IMR-90 (cell line): ENCODE measurements at regions not wholly inside any gene's neighbourhood (a gene's known extent, or its start where the extent isn't known, plus 50 kb on each side); places are given as distances from the start of the nearest gene placed in this dataset.

Experiments
- ATAC-seq: fragments of 200-7000 bp; cut with Tn5 transposase; 2 replicates; pipeline ENCODE4 v1.9.1; 2020; ENCODE audit warnings: low read depth, mild to moderate bottlenecking, moderate library complexity
- BruUV-seq: library from RNA; stranded (reverse); fragments of 400-500 nt; replicated peaks from 2 replicates; lab custom pipeline; 2021; lab: Mats Ljungman, UMichigan
- CTCF ChIA-PET: fragments of 300-600 bp; formaldehyde crosslinking; extraction: SDS; loops from one replicate; lab custom pipeline; 2021; ENCODE audit warnings: antibody characterized with exemption; lab: Yijun Ruan, JAX
- POLR2A ChIA-PET: fragments of 300-600 bp; sonication (Branson Sonifier 250); formaldehyde crosslinking; loops from one replicate; lab custom pipeline; 2022; ENCODE audit warnings: antibody characterized with exemption; ENCODE audit not compliant: unreplicated experiment; lab: Charles Lee
- DNase-seq: peaks from one replicate; pipeline ENCODE4 v3.0.0; 2013
- H2AFZ ChIP-seq: replicated peaks from 2 replicates; pipeline ENCODE3; 2013; ENCODE audit warnings: low read length, mild to moderate bottlenecking; ENCODE audit not compliant: poor library complexity
- H2AK5ac ChIP-seq: 2 replicates; pipeline ENCODE4 v1.6.1; 2013; ENCODE audit warnings: low read depth, low read length, inconsistent platforms
- H2AK9ac ChIP-seq: replicated peaks from 2 replicates; pipeline ENCODE3; 2013; ENCODE audit warnings: mild to moderate bottlenecking, low read depth, low read length, moderate library complexity; ENCODE audit not compliant: poor library complexity
- H2BK120ac ChIP-seq: 2 replicates; pipeline ENCODE4 v1.6.1; 2013; ENCODE audit warnings: low read depth, low read length, inconsistent platforms
- H2BK15ac ChIP-seq: 3 replicates; pipeline ENCODE4 v1.6.1; 2013; ENCODE audit warnings: low read depth, low read length, inconsistent platforms
- H2BK20ac ChIP-seq: 2 replicates; pipeline ENCODE4 v1.6.1; 2013; ENCODE audit warnings: low read depth, mild to moderate bottlenecking, inconsistent platforms, low read length, moderate library complexity
- H2BK5ac ChIP-seq: 2 replicates; pipeline ENCODE4 v1.6.1; 2013; ENCODE audit warnings: mild to moderate bottlenecking, low read depth, low read length, inconsistent platforms; ENCODE audit not compliant: poor library complexity, severe bottlenecking
- H3K14ac ChIP-seq: replicated peaks from 2 replicates; pipeline ENCODE4 v1.6.1; 2013; ENCODE audit warnings: low read depth, low read length, inconsistent platforms
- H3K18ac ChIP-seq: 2 replicates; pipeline ENCODE4 v1.6.1; 2013; ENCODE audit warnings: low read depth, low read length, control low read depth
- H3K23ac ChIP-seq: 2 replicates; pipeline ENCODE4 v1.6.1; 2013; ENCODE audit warnings: low read depth, low read length, inconsistent platforms
- H3K27ac ChIP-seq: 2 replicates; pipeline ENCODE4 v1.5.1; 2013; ENCODE audit warnings: mild to moderate bottlenecking, control low read depth, low read length; ENCODE audit not compliant: insufficient read depth
- H3K27me3 ChIP-seq: 2 replicates; pipeline ENCODE4 v1.6.1; 2013; ENCODE audit warnings: low read length; ENCODE audit not compliant: control insufficient read depth, insufficient read depth
- H3K36me3 ChIP-seq: 2 replicates; pipeline ENCODE4 v1.6.1; 2013; ENCODE audit warnings: low read length, mixed read lengths; ENCODE audit not compliant: control insufficient read depth, insufficient read depth
- H3K4ac ChIP-seq: 2 replicates; pipeline ENCODE4 v1.6.1; 2013; ENCODE audit warnings: low read depth, low read length, inconsistent platforms
- H3K4me1 ChIP-seq: 2 replicates; pipeline ENCODE4 v1.6.1; 2013; ENCODE audit warnings: low read length, mixed read lengths; ENCODE audit not compliant: control insufficient read depth, insufficient read depth
- H3K4me2 ChIP-seq: 2 replicates; pipeline ENCODE4 v1.6.1; 2013; ENCODE audit warnings: low read depth, mild to moderate bottlenecking, control low read depth, low read length, moderate library complexity
- H3K4me3 ChIP-seq: 2 replicates; pipeline ENCODE4 v1.5.1; 2013; ENCODE audit warnings: low read depth, mild to moderate bottlenecking, control low read depth, low read length, moderate library complexity; ENCODE audit not compliant: insufficient read depth
- H3K56ac ChIP-seq: 2 replicates; pipeline ENCODE4 v1.6.1; 2013; ENCODE audit warnings: low read length, inconsistent platforms; ENCODE audit not compliant: insufficient read depth; ENCODE audit errors: extremely low read depth
- H3K79me1 ChIP-seq, 2 experiments: 2 replicates each; pipeline ENCODE4 v1.6.1; 2013; ENCODE audit warnings: low read length in 2 of 2, inconsistent platforms in 1 of 2, low read depth in 1 of 2
- H3K9ac ChIP-seq: 2 replicates; pipeline ENCODE4 v1.6.1; 2013; ENCODE audit warnings: low read depth, low read length, control low read depth
- H3K9me1 ChIP-seq: 2 replicates; pipeline ENCODE4 v1.6.1; 2013; ENCODE audit warnings: low read length, inconsistent platforms; ENCODE audit not compliant: insufficient read depth
- H3K9me3 ChIP-seq: 2 replicates; pipeline ENCODE4 v1.6.1; 2013; ENCODE audit warnings: low read length; ENCODE audit not compliant: control insufficient read depth, insufficient read depth
- H4K20me1 ChIP-seq: 2 replicates; pipeline ENCODE4 v1.6.1; 2013; ENCODE audit warnings: low read length, inconsistent platforms; ENCODE audit not compliant: insufficient read depth
- H4K5ac ChIP-seq: 2 replicates; pipeline ENCODE4 v1.6.1; 2013; ENCODE audit warnings: mild to moderate bottlenecking, low read depth, low read length, control low read depth
- H4K8ac ChIP-seq, 2 experiments: 2 replicates each; pipeline ENCODE4 v1.6.1; 2013; ENCODE audit warnings: low read depth in 2 of 2, low read length in 2 of 2, control low read depth in 1 of 2, inconsistent platforms in 1 of 2
- H4K91ac ChIP-seq: 2 replicates; pipeline ENCODE4 v1.6.1; 2013; ENCODE audit warnings: low read depth, low read length, inconsistent platforms; ENCODE audit not compliant: insufficient read depth
- CTCF ChIP-seq: conservative IDR thresholded peaks from 2 replicates; pipeline ENCODE4 v1.5.1; 2012; ENCODE audit warnings: mild to moderate bottlenecking, low read depth, low read length, improper control_type of control experiment
- FOS ChIP-seq: fragments of 150-350 bp; IDR thresholded peaks from 2 replicates; pipeline ENCODE4 v1.6.1; 2016; ENCODE audit warnings: low read depth, low read length
- WGBS, 2 experiments: methylation state at CpG; one replicate each; pipeline versions ENCODE4 v1.1.5 to v1.1.7; 2013; ENCODE audit warnings: missing lambda C conversion rate in 2 of 2; ENCODE audit not compliant: insufficient read length in 1 of 2; ENCODE audit errors: extremely low coverage in 2 of 2; 5-methylcytosine and 5-hydroxymethylcytosine counted together
- dilution Hi-C: fragments of 300-500 bp; cut with HindIII; formaldehyde crosslinking; loops from one replicate; pipeline ENCODE4 v1.14.3; 2018; ENCODE audit warnings: low sequenced_read_pairs; ENCODE audit not compliant: unreplicated experiment
- in situ Hi-C: fragments of 300-500 bp; cut with MboI; formaldehyde crosslinking; loops from 3 replicates; pipeline ENCODE4 v1.14.3; 2019; ENCODE audit warnings: low sequenced_read_pairs, inconsistent platforms, mixed read lengths
- intact Hi-C: fragments of 100-400 bp; cut with micrococcal nuclease; formaldehyde crosslinking; loops from 2 replicates; pipeline ENCODE4 v1.10.0; 2022

DNA sequence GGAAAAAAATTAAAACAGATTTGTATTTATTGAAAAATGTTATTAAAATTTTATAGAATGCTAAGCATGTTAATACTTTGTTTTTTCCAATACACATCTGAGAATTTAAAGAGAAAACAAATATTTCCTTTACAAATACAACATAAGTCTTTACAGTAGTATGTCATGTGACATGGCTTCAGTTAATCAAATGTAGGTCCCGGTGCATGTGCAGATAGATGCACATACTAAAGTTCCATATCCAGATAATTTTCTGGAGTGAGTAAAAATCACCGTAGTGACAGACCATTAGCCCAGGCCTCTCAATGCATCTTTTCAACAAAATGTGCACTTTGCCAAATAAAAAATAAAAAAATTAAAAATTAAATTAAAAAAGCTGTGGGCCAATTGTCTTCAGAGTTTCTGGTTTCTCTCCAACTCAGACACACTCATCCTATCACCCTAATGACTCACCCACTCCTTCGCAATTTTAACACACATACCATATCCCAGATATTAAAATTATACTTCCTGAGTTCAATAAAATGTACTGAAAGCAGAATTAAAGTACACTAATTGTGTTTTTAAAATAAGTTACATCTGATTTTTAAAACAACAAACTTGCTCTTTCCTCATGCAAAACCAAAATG is 508.1 kb downstream of the NR2F1-AS1 start:
- peak; percentile 33; the same call in 1 of the 2 replicates for ATAC-seq

More for the DNA sequence above, 508.1 kb downstream of the NR2F1-AS1 start:
- no peaks in the 10 kb centered on the region for H3K27me3 ChIP-seq
- no peak overlapping the region for H2AK9ac ChIP-seq
- H2AFZ ChIP-seq, result no peak overlapping the region
- no peak overlapping the region for H3K4me2 ChIP-seq
- H3K36me3 ChIP-seq, result no peaks in the 10 kb centered on the region
- H3K9me3 ChIP-seq, result no peaks in the 10 kb centered on the region
- in situ Hi-C loops, result no loop called here
- dilution Hi-C loops, result no loop called here
- BruUV-seq, result no TSS peak
- H3K18ac ChIP-seq, result peak overlapping the region; percentile 97; the same call in 1 of the 2 replicates
- H3K4me1 ChIP-seq, result peaks cover 3% of the 10 kb centered on the region; the same call in 1 of the 2 replicates
- peak; percentile 67 for DNase-seq
- H4K5ac ChIP-seq, result no peak overlapping the region; the same call in 1 of the 2 replicates
- TF ChIP-seq FOS, result peak; percentile 60; the same call in 1 of the 2 replicates
- TF ChIP-seq CTCF, result no peak
- H3K27ac ChIP-seq, result no peak overlapping the region
- H3K23ac ChIP-seq, result 0 out of 2 replicates have a peak overlapping the region, but pooled peaks have one; percentile 28
- intact Hi-C loops, result loop anchor here (10.0 kb wide), 3 partner anchors 238 to 758 kb away; no protein-coding TSS in a partner anchor
- no peak overlapping the region for H2AK5ac ChIP-seq
- H3K4me3 ChIP-seq, result no peak overlapping the region
- H3K9me1 ChIP-seq, result no peaks in the 10 kb centered on the region
- peak overlapping the region; percentile 52 to 75; a peak in 3 of 4 replicates for H4K8ac ChIP-seq
- H2BK5ac ChIP-seq, result peak overlapping the region; percentile 60
- ChIA-PET CTCF (no interaction called here), POLR2A (no interaction called here)
- WGBS, 2 experiments, result no CpG with 5 or more reads among the region's 3 CpGs
- no peak overlapping the region for H3K9ac ChIP-seq
- peak overlapping the region; percentile 30; the same call in 1 of the 2 replicates for H3K14ac ChIP-seq
- 0 out of 2 replicates have a peak overlapping the region, but pooled peaks have one; percentile 35 for H3K56ac ChIP-seq
- H2BK20ac ChIP-seq, result peak overlapping the region; percentile 60; the same call in 1 of the 2 replicates
- H4K91ac ChIP-seq, result peak overlapping the region; percentile 81; the same call in 1 of the 2 replicates
- peak overlapping the region; percentile 55; the same call in 1 of the 2 replicates for H3K4ac ChIP-seq
- no peaks in the 10 kb centered on the region for H3K79me1 ChIP-seq
- H4K20me1 ChIP-seq, result no peaks in the 10 kb centered on the region
- H2BK120ac ChIP-seq, result peak overlapping the region; percentile 81
- peak overlapping the region; percentile 95; the same call in 1 of the 3 replicates for H2BK15ac ChIP-seq
